ENCODE measurements at regions not wholly inside any gene's neighbourhood (a gene's known extent, or its start where the extent isn't known, plus 50 kb on each side); places are given as distances from the start of the nearest gene placed in this dataset.
A peak's percentile ranks its signal among the peaks of the same experiment; 100 is the strongest.

- DNase-seq (ENCODE audit: low read depth): no peak
- H3K4me3 ChIP-seq (ENCODE audit: low read depth, low read length): no peak overlapping the region
- no peak for TF ChIP-seq CTCF (IDR thresholded peaks at IDR 0.05; ENCODE audit: low read depth, low read length, missing control alignments)
Measured at GRCh38 chr2:120518819-120519218, 172.9 kb downstream of the INHBB start.

GRCh38 chr2:120519469-120519868 is 173.5 kb downstream of the INHBB start:
- no peak overlapping the region for H3K4me3 ChIP-seq (ENCODE audit: low read depth, low read length)
- TF ChIP-seq CTCF (IDR thresholded peaks at IDR 0.05; ENCODE audit: low read depth, low read length, missing control alignments): no peak
- DNase-seq (ENCODE audit: low read depth): no peak

GRCh38 chr2:120520454-120520853 is 174.5 kb downstream of the INHBB start:
- no peak overlapping the region for H3K4me3 ChIP-seq (ENCODE audit: low read depth, low read length)
- TF ChIP-seq CTCF (IDR thresholded peaks at IDR 0.05; ENCODE audit: low read depth, low read length, missing control alignments): no peak
- no peak for DNase-seq (ENCODE audit: low read depth)

GRCh38 chr2:120520929-120521912 is 175.3 kb downstream of the INHBB start:
- peak; percentile 89 for TF ChIP-seq CTCF (IDR thresholded peaks at IDR 0.05; ENCODE audit: low read depth, low read length, missing control alignments)
- no peak for DNase-seq (ENCODE audit: low read depth)

GRCh38 chr2:120522151-120522751 is 176.3 kb downstream of the INHBB start:
- no peak overlapping the region for H3K4me3 ChIP-seq (ENCODE audit: low read depth, low read length)
- TF ChIP-seq CTCF (IDR thresholded peaks at IDR 0.05; ENCODE audit: low read depth, low read length, missing control alignments): no peak
- DNase-seq (ENCODE audit: low read depth): no peak

More at GRCh38 chr2:120520929-120521912, 175.3 kb downstream of the INHBB start:
- H3K4me3 ChIP-seq (ENCODE audit: low read depth, low read length): no peak overlapping the region

GRCh38 chr2:120523766-120524165 is 177.8 kb downstream of the INHBB start:
- H3K4me3 ChIP-seq (ENCODE audit: low read depth, low read length): no peak overlapping the region
- TF ChIP-seq CTCF (IDR thresholded peaks at IDR 0.05; ENCODE audit: low read depth, low read length, missing control alignments): no peak
- DNase-seq (ENCODE audit: low read depth): no peak

Measured in GM12864 (cell line).